Fibroblast of peridontal ligament (primary cell): ENCODE measurements at regions not wholly inside any gene's neighbourhood (a gene's known extent, or its start where the extent isn't known, plus 50 kb on each side); places are given as distances from the start of the nearest gene placed in this dataset.

Experiments used
- DNase-seq: peaks from one replicate; pipeline ENCODE4 v3.0.0-alpha.2; 2010; ENCODE audit errors: extremely low read depth

DNA sequence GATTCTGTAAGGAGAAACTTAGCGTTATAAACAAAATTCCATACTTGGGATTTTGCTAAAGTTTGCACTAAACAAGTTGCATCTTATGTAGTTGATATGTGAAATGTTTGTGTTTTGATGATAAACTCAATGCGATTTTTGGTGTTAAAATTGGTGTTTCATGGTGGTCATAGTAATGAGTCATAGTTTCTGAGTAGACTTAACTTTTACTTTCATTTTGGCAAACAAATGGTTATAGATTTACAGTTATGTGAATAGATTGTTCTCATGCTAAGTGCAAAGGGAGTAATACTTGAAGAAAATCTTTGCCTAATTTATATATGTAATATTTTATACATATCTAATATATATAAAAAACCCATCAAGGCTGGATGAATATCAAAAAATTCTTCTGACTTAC lies 107.3 kb upstream of the ELAVL2 start:
- DNase-seq = no peak

DNA sequence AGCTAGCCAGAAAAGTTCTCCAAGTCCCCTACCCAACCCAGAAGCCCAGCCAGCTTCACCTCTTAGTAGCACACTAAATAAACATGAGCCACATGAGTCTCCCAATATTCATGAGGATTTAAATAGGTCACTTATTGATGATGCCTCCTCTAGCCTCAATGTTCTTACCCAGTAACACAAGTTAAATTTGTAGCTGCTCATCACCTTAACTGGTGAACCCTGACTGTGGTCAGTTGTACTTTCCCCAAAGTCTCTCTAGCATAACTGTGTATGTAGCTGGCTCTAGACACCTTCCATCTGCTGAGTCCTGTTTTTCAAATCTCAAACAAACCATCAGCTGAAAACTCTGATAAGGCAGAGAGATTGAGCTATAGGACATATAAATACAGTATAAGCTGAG lies 100.3 kb upstream of the ELAVL2 start:
- DNase-seq = no peak

DNA sequence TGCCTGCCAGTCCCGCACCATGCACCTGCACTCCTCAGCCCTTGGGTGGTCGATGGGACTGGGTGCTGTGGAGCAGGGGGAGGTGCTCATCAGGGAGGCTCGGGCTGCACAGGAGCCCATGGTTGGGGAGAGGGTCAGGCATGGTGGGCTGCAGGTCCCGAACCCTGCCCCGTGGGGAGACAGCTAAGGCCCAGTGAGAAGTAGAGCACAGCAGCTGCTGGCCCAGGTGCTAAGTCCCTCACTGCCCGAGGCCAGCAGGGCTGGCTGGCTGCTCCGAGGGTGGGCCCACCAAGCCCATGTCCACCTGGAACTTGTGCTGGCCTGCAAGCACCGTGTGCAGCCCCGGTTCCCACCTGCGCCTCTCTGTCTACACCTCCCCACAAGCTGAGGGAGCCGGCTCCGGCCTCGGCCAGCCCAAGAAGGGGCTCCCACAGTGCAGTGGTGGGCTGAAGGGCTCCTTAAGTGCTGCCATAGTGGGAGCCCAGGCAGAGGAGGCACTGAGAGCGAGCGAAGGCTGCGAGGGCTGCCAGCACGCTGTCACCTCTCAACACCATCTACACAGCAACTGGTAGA lies 88.5 kb upstream of the ELAVL2 start:
- DNase-seq = no peak

DNA sequence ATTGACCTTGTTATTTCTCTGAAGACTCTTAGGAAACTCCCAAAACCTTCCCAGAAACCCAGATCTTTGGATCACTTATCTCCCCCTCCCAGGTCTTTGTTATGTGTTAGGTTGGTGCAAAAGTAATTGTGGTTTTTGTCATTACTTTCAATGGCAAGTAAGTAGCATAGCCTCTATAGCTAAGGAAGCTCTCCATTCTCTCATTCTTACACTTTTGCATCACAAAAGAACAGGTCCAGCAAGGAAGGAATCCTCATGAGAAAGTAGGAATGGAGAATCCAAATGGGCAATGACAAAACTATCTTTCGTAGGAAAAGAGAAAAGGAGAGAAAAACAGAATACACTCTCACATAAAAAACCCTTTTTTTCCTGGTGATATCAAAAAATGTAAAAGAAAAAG lies 81.3 kb upstream of the ELAVL2 start:
- DNase-seq = no peak

DNA sequence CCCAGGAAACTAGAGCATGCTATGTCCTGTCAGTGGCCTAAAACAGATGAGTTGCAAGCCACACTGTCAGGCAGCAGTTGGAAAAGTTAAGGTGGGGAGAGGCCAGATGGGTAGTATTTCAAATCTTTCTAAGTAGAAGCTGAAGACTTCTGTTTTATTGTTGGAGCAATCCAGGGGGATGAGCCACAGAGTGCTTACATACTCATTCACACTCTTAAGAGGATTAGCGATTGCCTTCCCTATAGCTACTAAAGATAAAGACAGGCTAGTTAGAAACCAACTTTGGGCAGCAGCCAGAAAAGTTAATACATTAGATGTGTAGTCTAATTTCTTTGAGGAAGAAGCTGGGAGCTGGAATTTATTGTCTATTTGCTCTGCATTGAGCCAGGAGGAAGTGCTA lies 61.7 kb upstream of the ELAVL2 start:
- DNase-seq = no peak
